GM18907 (cell line): ENCODE measurements at regions not wholly inside any gene's neighbourhood (a gene's known extent, or its start where the extent isn't known, plus 50 kb on each side); places are given as distances from the start of the nearest gene placed in this dataset.
"Not testable (repeated sequence)": the region's sequence is repeated elsewhere in the genome, so short reads cannot be mapped to it uniquely, and the experiment has no call there.

Experiments
- ATAC-seq: cut with Tn5 transposase; IDR thresholded peaks from one replicate; pipeline ENCODE4 v1.9.1; 2021; ENCODE audit warnings: mild to moderate bottlenecking, moderate library complexity; ENCODE audit not compliant: unreplicated experiment

GRCh38 chr10:23927576-23928325 lies 281.2 kb upstream of the KIAA1217 start:
- ATAC-seq, result no peak

- not testable (repeated sequence) for ATAC-seq
These were observed 274.9 kb upstream of the KIAA1217 start for GRCh38 chr10:23934023-23934422.

GRCh38 chr10:23945845-23946244 lies 263.1 kb upstream of the KIAA1217 start:
- no peak for ATAC-seq

- ATAC-seq, result no peak
These were observed 257.1 kb upstream of the KIAA1217 start for GRCh38 chr10:23951841-23952240.

- ATAC-seq, result no peak
These were observed 253.3 kb upstream of the KIAA1217 start for GRCh38 chr10:23955456-23956225.

- ATAC-seq, result no peak
These were observed 243.8 kb upstream of the KIAA1217 start for GRCh38 chr10:23965123-23965522.

- no peak for ATAC-seq
These were observed 243.1 kb upstream of the KIAA1217 start for GRCh38 chr10:23965880-23966279.

GRCh38 chr10:23966504-23967051 lies 242.4 kb upstream of the KIAA1217 start:
- ATAC-seq, result no peak

GRCh38 chr10:23968301-23968700 lies 240.6 kb upstream of the KIAA1217 start:
- ATAC-seq, result no peak

- no peak for ATAC-seq
These were observed 234.1 kb upstream of the KIAA1217 start for GRCh38 chr10:23974746-23975272.

- no peak for ATAC-seq
These were observed 233.5 kb upstream of the KIAA1217 start for GRCh38 chr10:23975431-23975830.

GRCh38 chr10:23976275-23976674 lies 232.7 kb upstream of the KIAA1217 start:
- no peak for ATAC-seq

GRCh38 chr10:23978317-23978716 lies 230.6 kb upstream of the KIAA1217 start:
- no peak for ATAC-seq

- ATAC-seq, result no peak
These were observed 228.8 kb upstream of the KIAA1217 start for GRCh38 chr10:23980094-23980493.

- ATAC-seq, result no peak
These were observed 227.2 kb upstream of the KIAA1217 start for GRCh38 chr10:23981520-23982309.

- ATAC-seq, result not testable (repeated sequence)
These were observed 224.5 kb upstream of the KIAA1217 start for GRCh38 chr10:23984405-23984804.

- no peak for ATAC-seq
These were observed 220.9 kb upstream of the KIAA1217 start for GRCh38 chr10:23988006-23988405.

GRCh38 chr10:23994459-23995046 lies 214.4 kb upstream of the KIAA1217 start:
- peak; percentile 80 for ATAC-seq

GRCh38 chr10:23999445-23999844 lies 209.5 kb upstream of the KIAA1217 start:
- ATAC-seq, result no peak

GRCh38 chr10:24000271-24000813 lies 208.6 kb upstream of the KIAA1217 start:
- no peak for ATAC-seq
